NCI-H526 (cell line): ENCODE measurements at regions not wholly inside any gene's neighbourhood (a gene's known extent, or its start where the extent isn't known, plus 50 kb on each side); places are given as distances from the start of the nearest gene placed in this dataset.

Experiments used
- DNase-seq, 2 experiments: peaks; one replicate each; lab custom pipeline; 2025; lab: John Stamatoyannopoulos, UW

DNA sequence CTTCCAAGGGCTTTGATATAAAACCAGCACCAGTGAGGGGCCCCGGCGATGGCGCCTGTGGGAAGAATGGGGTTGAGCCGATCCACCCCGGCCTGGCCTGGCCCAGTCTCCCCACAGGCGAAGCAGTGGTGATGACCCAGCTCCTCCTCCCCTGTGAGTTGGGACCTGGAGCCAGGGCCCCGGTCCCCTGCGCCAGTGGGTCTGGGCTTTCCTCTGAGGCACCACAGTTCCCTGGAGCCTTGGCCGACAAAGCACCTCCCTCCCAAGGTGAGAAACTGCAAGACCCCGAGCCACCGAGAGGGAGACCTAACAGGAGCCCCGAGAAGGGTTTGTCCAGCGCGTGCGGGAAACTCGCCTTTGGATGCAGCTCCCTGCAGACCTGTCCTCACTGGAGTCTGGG, 942.9 kb downstream of the BRD1 start:
- no peak for DNase-seq

DNA sequence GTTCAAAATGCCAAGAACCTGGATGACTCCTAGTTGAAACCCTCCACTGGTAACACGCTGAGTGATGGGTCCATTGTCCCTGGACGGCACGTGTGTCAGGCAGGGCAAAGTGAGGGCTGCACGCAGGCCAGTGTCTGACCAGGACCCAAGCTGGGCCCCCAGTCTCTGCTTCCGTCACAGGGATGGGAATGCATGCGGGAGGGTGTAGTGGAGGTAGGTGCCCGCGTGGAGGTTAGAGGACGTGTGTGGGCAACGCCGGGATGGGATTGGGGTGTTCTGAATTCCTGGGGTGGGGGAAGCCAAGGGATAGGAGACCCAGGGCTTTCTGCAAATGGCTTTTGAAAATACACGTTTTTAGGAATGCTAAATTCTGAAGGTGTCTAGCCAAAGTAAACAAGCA, 943.3 kb downstream of the BRD1 start:
- no peak for DNase-seq

DNA sequence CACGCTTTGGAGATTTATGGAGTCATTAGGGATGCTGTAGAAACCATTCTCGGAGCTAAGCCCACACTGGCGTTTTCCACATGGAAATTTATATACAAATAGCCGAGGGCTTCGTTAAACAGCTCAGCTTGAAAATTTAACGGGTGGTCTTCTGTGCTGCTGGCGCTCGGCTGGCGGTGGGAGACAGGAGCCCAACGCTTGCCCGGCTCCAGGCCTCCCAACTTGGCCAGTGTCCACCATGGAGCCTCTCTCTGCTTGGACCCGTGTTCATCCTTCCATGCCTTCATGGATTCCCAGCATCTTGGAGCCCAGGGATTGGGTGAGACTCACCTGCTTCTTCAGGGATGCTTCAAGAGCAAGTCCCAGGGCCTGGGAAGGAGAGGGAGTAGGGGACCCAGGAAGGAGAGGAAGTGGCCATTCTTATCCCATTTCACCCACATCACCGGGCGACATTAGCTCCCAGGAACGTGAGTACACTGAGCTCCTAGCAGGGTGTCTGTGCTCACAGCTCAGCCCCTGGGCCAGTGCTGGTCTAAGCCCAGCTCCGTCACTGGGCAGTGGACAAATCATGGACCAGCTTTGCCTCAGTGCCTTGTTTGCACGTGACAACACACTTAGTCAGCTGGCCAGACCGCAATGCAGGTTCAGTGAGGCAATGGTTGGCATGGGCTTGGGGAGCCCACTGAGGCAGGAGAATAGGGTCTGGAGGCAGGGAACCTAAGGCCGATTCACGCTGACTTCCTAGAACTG, 944.3 kb downstream of the BRD1 start:
- DNase-seq: no peak

DNA sequence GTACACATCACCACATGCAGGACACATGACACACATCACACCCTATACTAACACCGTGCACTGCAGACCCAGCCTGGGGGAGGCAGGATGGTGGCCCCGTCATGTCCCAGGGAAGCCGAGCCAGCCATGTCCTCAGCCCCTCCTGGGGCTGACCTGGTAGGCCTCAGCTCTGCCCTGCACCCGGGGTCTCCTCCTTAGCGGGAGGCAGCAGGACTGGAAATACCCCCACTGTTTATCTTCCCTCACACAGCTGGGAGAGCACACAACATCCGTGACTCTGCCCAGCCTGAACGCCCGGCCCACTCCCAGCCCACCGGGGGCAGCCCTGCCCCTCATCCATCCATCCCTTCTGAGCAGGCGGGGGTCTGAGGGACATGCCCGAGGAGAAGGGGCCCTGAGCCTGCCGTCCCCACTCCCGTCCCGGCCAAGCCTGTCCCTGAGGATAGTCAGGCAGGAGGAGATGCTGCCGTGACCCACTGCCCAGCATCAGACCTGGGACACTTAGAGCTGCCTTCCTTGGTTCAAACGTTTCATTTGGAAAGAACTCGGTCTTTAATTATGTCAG, 945.0 kb downstream of the BRD1 start:
- no peak for DNase-seq

DNA sequence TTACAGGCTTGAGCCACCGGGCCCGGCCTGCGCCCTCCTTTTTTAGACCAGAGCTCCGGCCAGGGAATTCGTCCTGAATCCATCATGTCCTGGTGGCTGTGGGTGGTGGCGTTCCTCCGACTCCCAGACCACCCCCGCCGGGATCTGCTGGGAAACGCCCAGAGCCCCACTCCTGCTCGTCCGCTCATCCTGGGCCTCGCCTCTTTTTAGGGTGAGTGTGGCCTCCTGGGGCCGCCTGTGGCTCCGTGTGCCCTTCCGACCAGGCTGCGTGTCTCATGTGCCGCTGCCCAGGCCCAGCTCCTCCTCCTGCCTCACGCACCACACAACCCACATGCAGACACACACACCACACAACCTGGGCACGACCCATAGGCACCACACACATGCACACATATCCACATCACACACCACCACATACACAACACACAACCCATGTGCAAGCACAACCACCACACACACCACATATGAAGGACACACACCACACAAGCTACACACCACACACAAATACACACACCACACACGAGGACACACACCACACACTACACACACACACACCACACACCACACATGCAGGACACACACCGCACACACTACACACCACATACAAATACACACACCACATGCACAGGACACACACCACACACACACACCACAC, 946.2 kb downstream of the BRD1 start:
- no peak for DNase-seq

DNA sequence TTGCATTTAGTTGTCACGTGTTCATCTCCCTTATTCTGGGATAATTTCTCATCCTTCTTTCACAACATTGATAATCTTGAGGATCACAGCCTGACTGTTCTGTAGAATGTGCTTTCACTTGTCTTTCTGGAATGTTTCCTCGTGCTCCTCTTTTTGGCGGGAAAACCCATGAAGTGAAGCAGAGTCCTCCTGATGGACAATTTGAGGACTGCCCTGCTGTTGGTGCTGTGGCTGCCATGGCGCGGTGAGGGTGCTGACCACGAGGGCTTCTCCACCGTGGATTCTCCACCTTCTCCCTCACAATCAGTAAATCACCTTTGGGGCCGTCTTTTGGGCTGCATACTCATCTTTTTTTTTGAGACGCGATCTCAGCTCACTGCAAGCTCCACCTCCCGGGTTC, 946.9 kb downstream of the BRD1 start:
- no peak for DNase-seq

DNA sequence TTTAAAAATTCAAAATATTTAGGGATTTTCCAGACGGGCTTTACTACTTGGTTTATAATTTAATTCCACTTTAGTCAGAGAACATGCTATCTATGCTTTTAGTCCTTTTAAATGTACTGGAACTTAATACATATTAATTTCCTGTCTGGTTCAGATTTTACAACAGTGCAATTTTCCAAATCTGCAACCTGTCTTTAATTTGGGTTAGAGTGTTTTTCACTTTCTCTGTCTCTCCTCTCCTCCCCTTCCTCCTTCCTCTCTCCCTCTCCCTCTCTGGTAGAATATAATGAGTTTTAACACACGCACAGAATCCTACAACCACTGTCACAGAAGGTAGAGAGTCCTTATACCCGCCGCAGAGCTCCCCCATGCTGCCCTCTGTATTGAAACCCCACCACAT, 950.7 kb downstream of the BRD1 start:
- DNase-seq: no peak

DNA sequence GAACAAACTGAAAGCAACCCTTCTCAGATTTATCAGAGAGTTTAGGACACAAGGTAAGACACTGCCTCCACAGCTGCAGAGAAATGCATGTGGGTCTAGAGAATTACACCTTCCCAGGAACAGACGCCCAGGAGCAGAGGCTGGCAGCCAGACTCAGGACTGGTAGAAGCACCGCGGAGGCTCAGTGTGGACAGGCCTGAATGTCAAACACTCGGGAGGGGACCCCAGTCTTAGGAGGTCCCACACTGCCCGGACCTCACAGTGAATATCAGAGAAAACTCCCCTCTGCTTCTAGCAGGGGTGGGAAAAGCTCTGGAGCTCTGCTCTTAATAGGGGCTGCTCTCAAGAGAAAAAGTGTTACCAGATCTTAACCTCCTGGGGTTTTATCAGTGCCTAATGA, 952.7 kb downstream of the BRD1 start:
- no peak for DNase-seq

DNA sequence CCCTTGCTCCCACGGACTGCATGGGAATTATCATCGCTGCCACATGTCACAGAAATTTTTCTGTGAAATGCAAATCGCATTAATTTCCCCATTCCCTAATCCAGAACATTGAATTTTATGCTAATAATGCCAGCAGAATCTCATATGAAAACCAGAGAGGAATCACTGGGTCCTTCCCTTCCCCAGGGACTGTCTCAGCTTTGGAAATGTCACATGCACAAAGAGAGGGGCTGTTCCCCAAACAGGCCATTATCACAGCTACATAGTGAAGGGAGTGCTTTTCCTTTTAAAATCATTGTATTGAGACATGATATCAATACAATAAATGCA, 954.5 kb downstream of the BRD1 start:
- no peak for DNase-seq

DNA sequence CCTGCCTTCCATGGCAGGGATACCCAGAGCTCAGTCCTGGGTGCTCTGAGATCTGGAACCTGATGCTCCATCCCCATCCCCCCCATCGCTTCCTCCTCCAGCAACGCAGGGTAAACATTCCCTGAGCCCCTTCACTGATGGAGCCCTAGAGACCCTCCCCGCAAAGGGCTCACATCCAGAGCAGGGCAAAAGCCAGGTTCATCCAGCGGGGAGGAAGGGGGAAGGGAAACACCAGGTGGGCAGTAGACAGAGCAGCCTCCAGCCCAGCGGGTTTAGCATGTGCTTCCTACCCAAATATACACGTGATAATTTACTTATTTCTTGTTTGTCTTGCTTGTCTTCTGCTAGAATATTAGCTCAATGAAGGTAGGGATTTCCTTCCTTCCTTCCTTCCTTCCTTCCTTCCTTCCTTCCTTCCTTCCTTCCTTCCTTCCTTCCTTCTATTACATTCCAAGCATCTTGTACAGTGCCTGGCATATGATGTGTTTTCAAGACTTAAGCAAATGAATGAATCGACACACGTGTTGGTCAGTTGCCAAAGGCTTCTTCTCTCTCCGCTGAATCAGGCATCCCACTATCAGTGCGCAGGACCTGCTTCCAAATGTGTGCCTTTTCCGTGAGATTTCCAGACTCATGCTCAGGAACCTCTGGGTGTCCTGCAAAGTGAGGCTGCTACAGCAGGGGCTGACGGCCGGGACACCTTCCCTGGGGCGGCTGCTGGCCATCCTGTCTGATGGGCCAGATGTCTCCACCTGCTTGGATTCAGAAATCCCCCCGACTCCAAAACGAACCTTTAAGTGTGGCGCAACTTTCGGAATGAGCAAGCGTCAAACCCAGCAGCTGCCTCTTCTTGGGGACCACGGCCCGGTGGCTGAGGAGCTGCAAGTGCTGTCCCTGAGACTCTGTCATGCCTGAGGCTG, 955.1 kb downstream of the BRD1 start:
- DNase-seq: no peak

DNA sequence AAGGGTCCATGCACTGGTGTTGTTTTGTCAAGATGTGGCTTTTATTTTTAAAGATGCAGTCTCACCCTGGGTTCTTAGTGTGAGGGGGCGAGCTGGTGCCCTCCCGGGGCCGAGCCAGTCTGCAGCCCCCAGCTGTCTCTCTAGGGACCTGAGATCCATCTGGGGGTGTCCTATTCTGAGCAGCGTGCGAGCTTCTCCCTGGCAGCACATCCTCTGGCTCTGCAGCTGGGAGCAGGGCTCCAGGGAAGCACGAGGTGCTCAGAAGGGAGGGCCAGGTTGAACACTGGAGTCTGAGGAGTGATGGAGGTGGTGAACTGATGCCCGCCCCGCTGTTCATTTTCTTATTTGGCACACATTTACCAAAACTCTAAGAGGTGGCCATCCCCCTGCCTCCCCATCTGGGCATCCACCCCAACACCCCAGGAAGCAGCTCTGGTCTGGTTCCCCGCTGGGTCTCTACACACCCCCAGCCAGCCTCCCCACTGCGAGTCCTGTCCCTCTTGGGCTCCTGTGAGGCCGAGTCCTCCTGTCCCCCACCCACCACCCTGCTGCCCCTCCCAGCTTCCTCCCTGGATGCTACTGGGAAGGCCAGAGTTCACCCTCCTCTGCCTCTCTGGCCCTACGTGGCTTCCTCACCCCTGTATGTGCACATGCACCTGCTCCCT, 956.4 kb downstream of the BRD1 start:
- DNase-seq: no peak

DNA sequence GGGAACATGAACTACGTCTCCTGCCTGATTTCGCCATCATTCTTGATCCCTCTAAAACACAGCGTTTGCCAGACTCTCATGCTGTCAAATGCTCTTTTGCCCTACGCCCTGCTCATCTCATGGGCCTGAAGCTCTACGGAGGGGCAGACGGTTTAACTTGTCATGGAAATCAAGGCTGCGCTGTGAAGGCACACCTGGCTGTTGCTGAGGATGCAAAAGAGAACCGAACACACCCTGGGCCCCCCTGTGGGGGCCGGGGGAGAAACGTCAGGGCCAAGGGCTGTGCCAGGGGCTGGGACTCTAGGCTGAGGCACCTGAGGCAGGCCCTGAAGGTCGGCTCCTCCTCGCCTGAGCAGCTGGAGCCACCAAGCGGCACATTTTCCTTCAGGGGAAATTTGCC, 957.2 kb downstream of the BRD1 start:
- peak; percentile 34 to 78 for DNase-seq

DNA sequence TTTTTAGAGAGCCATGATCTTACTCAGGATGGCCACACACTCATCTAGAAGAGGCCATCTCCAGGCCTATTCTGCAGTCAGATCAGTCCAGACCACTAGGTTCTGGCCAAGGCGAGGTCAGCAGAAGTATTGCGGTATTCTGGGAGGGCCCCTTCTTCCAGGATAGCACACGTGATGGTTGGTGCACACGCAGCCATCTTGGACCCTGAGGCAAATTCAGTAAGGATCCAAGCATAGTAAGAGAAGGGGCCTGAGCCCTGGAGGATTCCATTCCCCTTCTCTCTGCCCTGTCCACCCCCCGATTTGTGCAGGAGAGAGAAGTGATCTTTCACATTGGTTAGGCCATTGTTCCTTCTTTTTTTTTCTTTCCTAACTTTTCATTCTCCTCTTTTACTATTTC, 957.9 kb downstream of the BRD1 start:
- no peak for DNase-seq

DNA sequence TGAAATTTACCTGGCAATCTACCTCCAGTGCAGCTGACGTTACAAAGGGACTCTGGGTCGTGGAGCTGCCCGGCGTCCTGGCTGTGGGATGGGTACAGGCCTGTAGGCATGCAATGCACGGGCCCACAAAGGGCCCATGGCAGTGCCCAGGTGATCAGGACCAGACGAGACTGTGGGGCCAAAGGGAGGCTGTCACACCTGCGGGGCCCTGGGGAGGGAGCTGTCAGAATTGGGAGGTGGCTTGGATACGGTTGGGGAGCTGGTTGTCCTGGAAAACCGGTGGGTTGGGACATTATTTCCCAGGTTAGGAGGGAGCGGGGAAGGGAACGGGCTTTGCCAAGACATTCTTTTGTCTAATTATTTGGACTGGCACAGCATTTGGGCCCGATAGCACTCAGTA, 958.5 kb downstream of the BRD1 start:
- DNase-seq: no peak

DNA sequence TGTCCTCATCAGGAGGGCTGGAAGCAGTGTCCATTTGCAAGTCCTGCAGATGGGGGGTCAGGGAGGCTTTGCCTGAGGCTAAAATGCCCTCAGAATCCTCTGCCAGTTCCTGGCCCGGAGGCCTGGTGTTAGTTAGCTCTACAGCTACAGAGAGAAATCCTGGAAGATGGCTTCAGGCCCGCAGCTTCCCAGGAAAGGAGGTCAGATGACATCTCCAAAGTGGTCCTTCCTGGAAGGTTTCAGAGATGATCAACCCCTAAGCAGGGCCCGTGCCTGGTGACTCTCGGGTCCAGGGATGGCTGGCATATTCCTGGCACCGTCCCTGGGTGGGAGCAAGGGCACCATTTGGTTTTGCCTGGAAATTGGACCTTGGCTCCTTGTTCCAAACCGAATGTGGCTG, 959.1 kb downstream of the BRD1 start:
- no peak for DNase-seq

DNA sequence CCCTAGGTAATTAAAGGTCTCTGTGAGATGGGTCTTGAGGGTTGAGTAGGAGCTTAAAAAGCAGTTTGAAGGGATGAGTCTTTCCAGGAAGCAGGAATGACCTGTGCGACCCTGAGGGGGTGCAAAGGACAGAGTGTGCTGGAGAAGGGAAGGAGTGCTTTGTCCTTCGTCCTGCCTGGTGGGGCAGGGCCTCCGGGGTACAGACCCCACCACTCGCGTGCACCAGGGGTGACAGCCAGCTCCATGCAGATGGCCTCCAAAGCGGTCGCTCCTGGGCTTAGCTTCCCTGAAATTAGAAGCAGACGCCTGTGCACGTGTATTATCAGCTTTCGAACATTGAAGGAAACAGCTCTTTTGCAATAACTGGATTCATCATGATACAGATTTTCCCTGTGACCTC, 959.8 kb downstream of the BRD1 start:
- DNase-seq: no peak

DNA sequence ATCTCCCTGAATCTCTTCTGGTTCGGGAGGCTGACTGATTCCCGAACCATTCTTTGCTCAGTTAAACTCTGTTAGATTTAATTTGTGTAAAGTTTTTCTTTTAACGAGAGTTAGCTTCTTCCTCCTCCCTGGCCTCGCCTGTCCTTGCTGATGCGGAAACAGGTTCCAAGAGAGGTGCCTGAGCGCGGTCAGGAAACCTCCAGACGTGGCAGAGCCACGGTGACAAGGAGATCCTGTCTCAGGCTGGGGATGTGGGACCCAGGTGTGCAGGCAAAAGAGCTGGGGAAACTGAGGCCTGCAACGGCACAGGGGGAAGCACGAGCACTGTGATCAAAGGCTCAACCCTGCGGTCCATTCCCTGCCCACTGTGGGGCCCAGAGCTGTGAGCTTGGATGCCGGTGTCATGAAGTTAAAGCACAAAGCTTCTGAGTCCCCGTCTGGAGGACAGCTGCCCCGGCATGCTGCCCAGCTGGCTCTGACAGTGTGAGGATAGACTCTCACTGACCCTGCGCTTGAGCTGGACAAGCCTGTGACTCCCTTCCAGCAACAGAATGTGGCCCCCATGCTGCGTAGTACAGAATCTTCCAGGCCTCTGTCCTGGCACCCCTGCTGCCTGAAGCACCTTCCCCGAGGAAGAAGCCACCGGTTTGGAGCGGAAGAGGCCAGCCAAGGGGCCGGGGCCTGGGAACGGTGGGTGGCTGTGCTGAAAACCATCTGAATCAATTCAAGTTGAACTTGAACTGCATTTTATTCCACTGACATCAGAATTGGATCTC, 960.6 kb downstream of the BRD1 start:
- no peak for DNase-seq

DNA sequence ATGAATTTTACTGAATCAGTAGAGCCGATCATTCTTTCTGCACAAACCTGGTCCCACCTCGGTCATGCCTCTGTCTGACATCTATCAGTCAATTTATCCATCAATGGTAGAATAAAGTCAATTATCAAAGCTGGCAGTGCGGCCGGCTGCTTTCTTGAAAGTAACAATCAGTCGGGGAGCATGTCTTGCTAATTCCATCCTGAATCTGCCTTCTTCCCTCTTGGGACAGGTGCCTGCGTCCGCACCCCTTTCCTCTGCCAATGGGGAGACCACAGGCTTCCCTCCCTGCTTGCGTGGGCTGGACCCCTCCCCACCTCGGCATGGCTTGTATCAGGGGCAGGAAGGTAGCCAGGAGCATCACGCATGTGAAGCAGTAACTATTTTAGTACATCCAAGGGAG, 962.9 kb downstream of the BRD1 start:
- DNase-seq: no peak

DNA sequence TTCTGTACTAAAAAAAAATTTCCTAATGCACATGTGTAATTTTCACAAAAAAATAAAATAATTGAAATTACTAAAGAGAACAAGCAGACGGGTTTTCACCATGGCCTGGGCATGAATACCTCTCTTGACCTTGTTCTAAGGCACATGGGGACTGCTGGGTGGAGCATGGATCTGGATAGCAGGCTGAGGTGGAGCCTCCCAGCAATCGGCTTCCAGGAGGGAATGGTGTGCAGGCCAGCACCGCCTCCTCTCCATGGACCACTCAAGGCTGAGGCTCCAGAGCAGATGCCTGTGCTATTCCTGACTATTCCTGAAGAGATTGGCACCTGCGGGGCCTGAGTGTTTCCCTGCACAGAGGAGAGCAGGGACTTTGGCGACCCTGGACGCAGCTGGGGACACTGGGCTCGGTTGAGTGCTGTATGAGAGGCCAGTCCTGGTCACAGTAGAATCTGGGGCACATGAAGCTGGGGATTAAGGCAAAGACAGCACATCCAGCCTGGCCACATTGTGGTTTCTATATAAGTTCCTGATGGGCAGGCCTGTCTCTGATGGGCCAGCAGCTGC, 963.6 kb downstream of the BRD1 start:
- no peak for DNase-seq

DNA sequence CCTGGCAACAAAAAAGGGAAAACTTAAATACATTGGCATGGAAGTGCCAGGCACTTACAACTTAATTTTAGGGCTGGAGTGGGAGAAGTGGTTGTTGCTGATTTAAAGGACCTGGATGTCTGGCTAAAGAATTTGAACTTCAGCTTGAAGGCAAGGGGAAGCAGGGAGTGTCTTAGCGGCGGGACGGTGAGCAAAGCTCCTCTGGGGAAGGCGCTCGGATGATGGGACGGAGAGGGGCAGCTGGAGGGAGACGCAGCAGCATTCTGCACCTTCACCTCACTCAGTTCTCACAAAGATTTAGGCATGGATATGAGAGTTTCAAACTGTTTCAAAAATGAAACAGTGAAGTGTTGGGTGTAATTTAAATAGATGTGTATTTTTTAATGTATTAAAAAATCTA, 967.1 kb downstream of the BRD1 start:
- no peak for DNase-seq

DNA sequence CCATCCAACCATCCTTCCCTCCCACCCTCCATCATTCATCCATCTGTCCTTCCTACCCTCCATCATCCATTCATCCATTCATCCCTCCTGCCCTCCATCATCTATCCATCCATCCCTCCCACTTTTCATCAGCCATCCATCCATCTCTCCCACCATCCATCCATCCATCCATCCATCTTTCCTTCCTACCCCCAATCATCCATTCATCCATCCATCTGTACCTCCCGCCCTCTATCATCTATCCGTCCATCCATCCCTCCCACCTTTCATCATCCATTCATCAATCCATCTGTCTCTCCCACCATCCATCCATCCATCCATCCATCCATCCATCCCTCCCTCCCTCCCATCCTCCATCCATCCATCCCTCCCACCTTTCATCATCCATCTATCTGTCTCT, 968.8 kb downstream of the BRD1 start:
- no peak for DNase-seq
